ENCODE measurements at regions not wholly inside any gene's neighbourhood (a gene's known extent, or its start where the extent isn't known, plus 50 kb on each side); places are given as distances from the start of the nearest gene placed in this dataset.

DNA sequence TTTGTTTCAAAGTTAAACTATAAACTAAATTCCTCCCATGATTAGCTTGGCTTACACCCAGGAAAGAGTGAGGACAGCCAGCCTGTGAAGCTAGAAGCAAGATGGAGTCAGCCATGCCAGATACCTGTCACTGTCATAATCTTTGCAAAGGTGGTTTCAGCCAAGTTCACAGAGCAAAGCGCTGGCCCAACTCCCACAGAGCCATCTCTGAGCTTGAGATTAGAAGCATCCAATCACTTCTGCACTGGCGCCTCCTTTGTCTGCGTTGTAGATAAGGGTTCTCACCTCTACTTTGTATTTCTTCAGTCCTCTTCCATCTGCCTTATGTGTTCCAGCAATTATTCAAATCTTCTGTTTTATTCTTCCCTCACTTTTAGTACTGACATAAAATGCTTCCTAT, 119.4 kb upstream of the ACO1 start:
- H3K9me3 Mint-ChIP-seq = no peaks in the 10 kb centered on the region
- no peaks in the 10 kb centered on the region for H3K27me3 Mint-ChIP-seq
- no peaks in the 10 kb centered on the region for H3K4me1 Mint-ChIP-seq
- no peak overlapping the region for H3K27ac Mint-ChIP-seq
- DNase-seq (no peak), ATAC-seq (no peak)
- H3K4me3 Mint-ChIP-seq = no peak overlapping the region

DNA sequence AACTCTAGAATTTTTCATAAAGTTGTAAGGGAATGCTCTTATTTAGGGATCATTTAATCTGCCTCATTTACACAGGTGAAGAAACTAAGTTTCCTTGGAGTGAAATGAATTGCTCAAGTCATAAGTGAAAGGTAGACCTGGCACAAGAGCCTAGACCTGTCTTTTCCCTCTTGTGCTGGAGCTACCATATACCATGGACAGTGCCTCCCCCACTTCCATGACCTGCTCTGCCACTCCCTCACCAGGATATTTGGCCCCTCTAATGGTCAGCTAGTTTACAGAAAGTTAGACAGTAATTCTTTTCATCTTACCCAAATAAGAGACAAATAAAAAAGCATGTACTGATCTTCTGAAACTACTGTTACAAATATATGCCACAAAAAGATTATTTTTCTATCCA, 105.5 kb upstream of the ACO1 start:
- no peak overlapping the region for H3K27ac Mint-ChIP-seq
- no peak overlapping the region for H3K4me3 Mint-ChIP-seq
- H3K27me3 Mint-ChIP-seq = no peaks in the 10 kb centered on the region
- ATAC-seq (no peak), DNase-seq (no peak)
- no peaks in the 10 kb centered on the region for H3K9me3 Mint-ChIP-seq
- no peaks in the 10 kb centered on the region for H3K4me1 Mint-ChIP-seq

DNA sequence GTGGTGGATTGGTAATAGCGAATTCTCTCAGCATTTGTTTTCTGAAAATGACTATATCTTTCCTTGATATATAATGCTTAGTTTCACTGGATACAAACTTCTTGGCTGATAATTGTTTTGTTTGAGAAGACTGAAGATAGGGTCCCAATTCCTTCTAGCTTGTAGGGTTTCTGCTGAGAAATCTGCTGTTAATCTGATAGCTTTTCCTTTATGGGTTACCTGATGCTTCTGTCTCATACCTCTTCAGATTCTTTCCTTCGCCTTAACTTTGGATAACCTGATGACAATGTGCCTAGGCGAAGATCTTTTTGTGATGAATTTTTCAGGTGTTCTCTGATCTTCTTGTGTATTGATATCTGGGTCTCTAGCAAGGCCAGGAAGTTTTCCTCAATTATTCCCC, 94.7 kb upstream of the ACO1 start:
- H3K4me3 Mint-ChIP-seq = no peak overlapping the region
- DNase-seq = no peak
- no peak overlapping the region for H3K27ac Mint-ChIP-seq
- ATAC-seq = no peak
- no peaks in the 10 kb centered on the region for H3K4me1 Mint-ChIP-seq
- no peaks in the 10 kb centered on the region for H3K9me3 Mint-ChIP-seq
- peaks cover 17% of the 10 kb centered on the region for H3K27me3 Mint-ChIP-seq

- Mint-ChIP-seq H3K9me3 (no peaks in the 10 kb centered on the region), H3K27me3 (peaks cover 17% of the 10 kb centered on the region), H3K4me1 (no peaks in the 10 kb centered on the region), H3K4me3 (no peak overlapping the region), H3K27ac (no peak overlapping the region)
- ATAC-seq (no peak), DNase-seq (no peak)
These were observed 93.1 kb upstream of the ACO1 start for GRCh38 chr9:32291370-32291769.

- Mint-ChIP-seq H3K9me3 (no peaks in the 10 kb centered on the region), H3K27me3 (peaks cover 17% of the 10 kb centered on the region), H3K4me3 (no peak overlapping the region), H3K27ac (no peak overlapping the region), H3K4me1 (no peaks in the 10 kb centered on the region)
- ATAC-seq (no peak), DNase-seq (no peak)
These were observed 91.8 kb upstream of the ACO1 start for GRCh38 chr9:32292611-32293010.

DNA sequence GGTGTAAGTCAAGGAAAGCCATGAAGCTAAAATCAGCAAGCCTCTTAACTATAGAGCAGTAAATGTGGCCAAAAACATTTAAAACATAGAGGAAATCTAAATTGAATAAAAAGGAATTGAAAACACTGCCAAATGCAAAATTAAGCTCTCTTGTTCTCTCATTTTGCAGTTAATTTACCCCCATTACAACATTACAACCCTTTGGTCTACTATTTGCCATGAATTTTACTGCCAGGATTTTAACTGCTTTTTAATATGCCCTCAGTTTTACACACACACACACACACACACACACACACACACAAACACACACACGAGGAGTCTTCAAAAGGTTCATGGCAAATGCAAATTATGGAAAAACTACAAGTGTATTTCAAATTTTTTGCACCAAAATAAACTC, 91.4 kb upstream of the ACO1 start:
- DNase-seq (no peak), ATAC-seq (no peak)
- no peak overlapping the region for H3K27ac Mint-ChIP-seq
- no peak overlapping the region for H3K4me3 Mint-ChIP-seq
- H3K4me1 Mint-ChIP-seq = no peaks in the 10 kb centered on the region
- H3K27me3 Mint-ChIP-seq = peaks cover 17% of the 10 kb centered on the region
- no peaks in the 10 kb centered on the region for H3K9me3 Mint-ChIP-seq

GRCh38 chr9:32294106-32294505, 90.3 kb upstream of the ACO1 start:
- Mint-ChIP-seq H3K4me1 (no peaks in the 10 kb centered on the region), H3K9me3 (no peaks in the 10 kb centered on the region), H3K27ac (no peak overlapping the region), H3K27me3 (peaks cover 17% of the 10 kb centered on the region), H3K4me3 (no peak overlapping the region)
- ATAC-seq (no peak), DNase-seq (no peak)

DNA sequence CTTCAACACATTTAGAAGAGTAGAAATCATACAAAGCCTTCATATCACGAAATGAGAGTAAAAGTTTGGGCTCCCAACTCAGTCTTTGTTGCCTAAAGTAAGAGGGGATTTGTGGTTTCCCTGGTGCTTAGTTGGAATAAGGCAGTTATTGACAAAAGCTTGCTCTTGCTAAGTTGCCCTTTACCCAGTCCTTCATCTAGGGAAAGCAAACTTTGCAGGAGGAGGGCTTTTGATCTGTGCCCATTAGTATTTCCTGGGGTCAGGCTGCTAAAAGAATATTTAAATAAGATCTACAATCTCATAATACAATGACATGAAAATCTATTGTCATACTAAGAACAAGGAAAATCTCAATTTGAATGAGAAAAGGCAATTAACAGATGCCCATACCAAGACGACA, 84.1 kb upstream of the ACO1 start:
- no peak for ATAC-seq
- Mint-ChIP-seq H3K27ac (no peak overlapping the region), H3K9me3 (no peaks in the 10 kb centered on the region)

GRCh38 chr9:32304495-32304894, 79.9 kb upstream of the ACO1 start:
- Mint-ChIP-seq H3K4me1 (no peaks in the 10 kb centered on the region), H3K9me3 (peaks cover 0 to 6% of the 10 kb centered on the region in 2 donors), H3K4me3 (no peak overlapping the region), H3K27me3 (no peaks in the 10 kb centered on the region), H3K27ac (no peak overlapping the region)
- DNase-seq (no peak), ATAC-seq (no peak)

More for the DNA sequence above, 84.1 kb upstream of the ACO1 start:
- no peak overlapping the region for H3K4me3 Mint-ChIP-seq
- no peaks in the 10 kb centered on the region for H3K27me3 Mint-ChIP-seq
- H3K4me1 Mint-ChIP-seq = no peaks in the 10 kb centered on the region
- DNase-seq = no peak

- Mint-ChIP-seq H3K9me3 (peaks cover 0 to 6% of the 10 kb centered on the region in 2 donors), H3K27ac (no peak overlapping the region), H3K4me1 (no peaks in the 10 kb centered on the region), H3K4me3 (no peak overlapping the region), H3K27me3 (no peaks in the 10 kb centered on the region)
- no peak for ATAC-seq
- DNase-seq = no peak
These were observed 78.4 kb upstream of the ACO1 start for GRCh38 chr9:32306006-32306405.

DNA sequence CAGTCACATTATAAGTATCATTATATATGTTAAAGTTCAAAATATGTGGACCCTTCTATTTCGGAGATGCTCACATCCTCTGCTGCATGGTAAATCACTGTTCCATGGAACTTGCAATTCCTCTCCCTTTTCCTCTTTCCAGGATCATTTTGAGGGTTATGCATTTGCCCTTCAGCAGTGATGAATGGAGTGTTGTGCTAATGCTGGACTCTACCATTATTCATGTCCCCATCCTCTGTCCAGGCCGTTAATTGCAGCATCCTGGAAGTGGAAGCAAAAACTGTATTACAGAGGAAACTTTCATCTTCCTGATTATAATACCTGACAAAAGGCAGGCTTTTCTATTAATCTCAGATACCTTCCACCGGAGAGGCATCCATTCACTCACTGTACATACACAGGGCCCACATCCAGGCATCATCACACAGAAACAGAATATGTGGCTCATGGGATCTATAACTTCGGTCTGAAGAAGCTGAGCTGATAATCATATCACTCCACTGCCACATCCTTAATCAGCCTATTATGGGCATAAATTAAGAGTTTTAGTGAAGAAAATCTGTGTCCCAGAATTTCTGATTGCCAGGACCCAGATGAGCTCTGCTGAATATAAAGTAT, 65.0 kb upstream of the ACO1 start:
- no peak for DNase-seq
- no peak for ATAC-seq
- peaks cover 0 to 12% of the 10 kb centered on the region in 2 donors for H3K9me3 Mint-ChIP-seq
- H3K4me1 Mint-ChIP-seq = no peaks in the 10 kb centered on the region
- no peak overlapping the region for H3K27ac Mint-ChIP-seq
- no peak overlapping the region for H3K4me3 Mint-ChIP-seq
- H3K27me3 Mint-ChIP-seq = no peaks in the 10 kb centered on the region

DNA sequence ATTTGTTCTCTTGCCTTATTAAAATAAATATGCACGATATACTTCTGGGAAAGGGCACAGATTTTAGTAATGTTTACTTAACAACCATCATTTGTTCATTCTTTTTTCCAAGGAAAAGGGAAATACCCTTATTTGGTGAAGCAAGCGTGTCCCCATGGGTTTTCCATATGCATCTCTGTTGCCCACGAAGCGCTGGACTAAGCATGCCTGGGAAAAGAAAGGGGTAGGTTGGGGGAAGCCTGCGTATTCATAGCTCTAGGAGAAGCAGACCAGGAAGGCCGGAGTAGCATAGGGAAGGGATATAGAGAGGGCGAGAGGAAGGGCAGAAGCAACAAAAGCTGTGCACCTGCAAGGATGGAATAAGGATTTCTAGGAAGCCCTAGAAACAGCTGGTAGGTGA, 61.8 kb upstream of the ACO1 start:
- no peak overlapping the region for H3K4me3 Mint-ChIP-seq
- no peaks in the 10 kb centered on the region for H3K9me3 Mint-ChIP-seq
- no peaks in the 10 kb centered on the region for H3K4me1 Mint-ChIP-seq
- DNase-seq (no peak), ATAC-seq (no peak)
- H3K27me3 Mint-ChIP-seq = no peaks in the 10 kb centered on the region
- no peak overlapping the region for H3K27ac Mint-ChIP-seq

- Mint-ChIP-seq H3K27me3 (peaks cover 14% of the 10 kb centered on the region), H3K27ac (no peak overlapping the region), H3K9me3 (peaks cover 0 to 5% of the 10 kb centered on the region in 2 donors), H3K4me1 (no peaks in the 10 kb centered on the region), H3K4me3 (no peak overlapping the region)
- ATAC-seq (no peak), DNase-seq (no peak)
These were observed 58.3 kb upstream of the ACO1 start for GRCh38 chr9:32326146-32326545.

DNA sequence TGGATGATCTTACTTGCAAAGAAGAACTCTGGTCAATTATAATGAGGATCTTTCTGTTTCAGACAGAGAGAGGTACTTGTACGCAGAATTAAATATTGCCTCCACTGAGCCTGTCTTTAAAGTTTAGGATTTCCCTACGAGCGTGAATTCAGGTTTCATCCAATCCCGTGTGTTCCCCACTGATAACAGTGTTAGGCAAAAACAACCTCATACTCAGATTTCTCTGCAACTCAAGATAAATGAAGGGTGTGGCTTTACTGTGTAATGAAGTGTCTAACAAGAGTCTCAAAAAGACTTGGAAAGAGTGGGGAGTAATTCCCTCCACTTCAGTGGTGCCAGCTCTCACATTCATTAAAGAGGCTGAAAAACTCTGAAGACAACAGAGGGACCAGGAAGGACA, 53.2 kb upstream of the ACO1 start:
- Mint-ChIP-seq H3K27me3 (peaks cover 14% of the 10 kb centered on the region), H3K27ac (no peak overlapping the region)

GRCh38 chr9:32334112-32334511, 50.3 kb upstream of the ACO1 start:
- Mint-ChIP-seq H3K27ac (no peak overlapping the region), H3K27me3 (peaks cover 3% of the 10 kb centered on the region)
- ATAC-seq = no peak

More for the DNA sequence above, 53.2 kb upstream of the ACO1 start:
- no peaks in the 10 kb centered on the region for H3K4me1 Mint-ChIP-seq
- H3K9me3 Mint-ChIP-seq = peaks cover 0 to 5% of the 10 kb centered on the region in 2 donors
- no peak for ATAC-seq
- DNase-seq = no peak
- no peak overlapping the region for H3K4me3 Mint-ChIP-seq

More at GRCh38 chr9:32334112-32334511, 50.3 kb upstream of the ACO1 start:
- Mint-ChIP-seq H3K4me3 (no peak overlapping the region), H3K4me1 (no peaks in the 10 kb centered on the region), H3K9me3 (peaks cover 0 to 5% of the 10 kb centered on the region in 2 donors)
- no peak for DNase-seq

Measured in stimulated activated naive CD8-positive, alpha-beta T cell treated with anti-CD3 and anti-CD28 coated beads, Interleukin-15, amount 100 ng/mL, for 72 hours (primary cell).